Neural progenitor cell (in vitro differentiated cells): ENCODE measurements at regions not wholly inside any gene's neighbourhood (a gene's known extent, or its start where the extent isn't known, plus 50 kb on each side); places are given as distances from the start of the nearest gene placed in this dataset.
A peak's percentile ranks its signal among the peaks of the same experiment; 100 is the strongest.

ENCODE experiments used
- CTCF ChIP-seq: fragments of 200-600 bp; sonication (generic); IDR thresholded peaks from 2 replicates; pipeline ENCODE4 v1.5.1; 2017; ENCODE audit warnings: antibody characterized with exemption, mild to moderate bottlenecking
- EZH2 ChIP-seq: fragments of 200-600 bp; sonication (generic); IDR thresholded peaks from 2 replicates; pipeline ENCODE4 v1.6.1; 2017; ENCODE audit warnings: antibody characterized with exemption, mild to moderate bottlenecking, moderate library complexity

- TF ChIP-seq CTCF, result peak; percentile 43
- TF ChIP-seq EZH2, result no peak
Observed at GRCh38 chr2:222797261-222797660, 63.6 kb upstream of the ACSL3 start.
